Body of pancreas (tissue), 4 donors: ENCODE measurements at regions not wholly inside any gene's neighbourhood (a gene's known extent, or its start where the extent isn't known, plus 50 kb on each side); places are given as distances from the start of the nearest gene placed in this dataset.

Source experiments
- CTCF ChIP-seq, 7 experiments: fragments of 450-650 bp in 4 of 7; fragments of 200-600 bp in 3 of 7; sonication (generic) in 3 of 7; IDR thresholded peaks; one replicate each; pipeline ENCODE4 v1.5.1; 2016 to 2019; ENCODE audit warnings: antibody characterized with exemption in 7 of 7
- POLR2A ChIP-seq, 3 donors: fragments of 450-650 bp; IDR thresholded peaks; one replicate each; pipeline ENCODE4 v1.6.1; 2016; ENCODE audit warnings: antibody characterized with exemption in 3 of 3, mild to moderate bottlenecking in 2 of 3

- no peak for TF ChIP-seq POLR2A (IDR thresholded peaks at IDR 0.05)
- TF ChIP-seq CTCF (IDR thresholded peaks at IDR 0.05), result no peak
Measured at GRCh38 chr5:86768699-86769202, 151.0 kb downstream of the COX7C start.
